NB4 (cell line): ENCODE measurements at regions not wholly inside any gene's neighbourhood (a gene's known extent, or its start where the extent isn't known, plus 50 kb on each side); places are given as distances from the start of the nearest gene placed in this dataset.

Experiments used
- DNase-seq: peaks from one replicate; pipeline ENCODE4 v3.0.0; 2010; ENCODE audit warnings: low read depth
- H3K4me3 ChIP-seq: one replicate; pipeline ENCODE4 v1.5.1; 2011; ENCODE audit warnings: mild to moderate bottlenecking, low read depth, low read length, moderate library complexity
- MYC ChIP-seq: IDR thresholded peaks from 2 replicates; pipeline ENCODE4 v1.6.1; 2011; ENCODE audit warnings: low read depth, low read length
- POLR2A ChIP-seq: IDR thresholded peaks from 2 replicates; pipeline ENCODE4 v1.6.1; 2011; ENCODE audit warnings: mild to moderate bottlenecking; ENCODE audit not compliant: insufficient read length; ENCODE audit errors: extremely low read depth
- TF ChIP-seq, protein P1 (sequence below): IDR thresholded peaks from 2 replicates; pipeline ENCODE4 v1.6.1; 2011; ENCODE audit warnings: low read depth, low read length
- TF ChIP-seq, protein P2 (sequence below): IDR thresholded peaks from one replicate; pipeline ENCODE4 v1.5.1; 2012; ENCODE audit warnings: low read depth, low read length

GRCh38 chr18:25810736-25811135 is 279.7 kb downstream of the SS18 start:
- TF ChIP-seq MYC (no peak), POLR2A (no peak)
- TF ChIP-seq, protein P1, sequence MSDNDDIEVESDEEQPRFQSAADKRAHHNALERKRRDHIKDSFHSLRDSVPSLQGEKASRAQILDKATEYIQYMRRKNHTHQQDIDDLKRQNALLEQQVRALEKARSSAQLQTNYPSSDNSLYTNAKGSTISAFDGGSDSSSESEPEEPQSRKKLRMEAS = no peak
- TF ChIP-seq, protein P2, sequence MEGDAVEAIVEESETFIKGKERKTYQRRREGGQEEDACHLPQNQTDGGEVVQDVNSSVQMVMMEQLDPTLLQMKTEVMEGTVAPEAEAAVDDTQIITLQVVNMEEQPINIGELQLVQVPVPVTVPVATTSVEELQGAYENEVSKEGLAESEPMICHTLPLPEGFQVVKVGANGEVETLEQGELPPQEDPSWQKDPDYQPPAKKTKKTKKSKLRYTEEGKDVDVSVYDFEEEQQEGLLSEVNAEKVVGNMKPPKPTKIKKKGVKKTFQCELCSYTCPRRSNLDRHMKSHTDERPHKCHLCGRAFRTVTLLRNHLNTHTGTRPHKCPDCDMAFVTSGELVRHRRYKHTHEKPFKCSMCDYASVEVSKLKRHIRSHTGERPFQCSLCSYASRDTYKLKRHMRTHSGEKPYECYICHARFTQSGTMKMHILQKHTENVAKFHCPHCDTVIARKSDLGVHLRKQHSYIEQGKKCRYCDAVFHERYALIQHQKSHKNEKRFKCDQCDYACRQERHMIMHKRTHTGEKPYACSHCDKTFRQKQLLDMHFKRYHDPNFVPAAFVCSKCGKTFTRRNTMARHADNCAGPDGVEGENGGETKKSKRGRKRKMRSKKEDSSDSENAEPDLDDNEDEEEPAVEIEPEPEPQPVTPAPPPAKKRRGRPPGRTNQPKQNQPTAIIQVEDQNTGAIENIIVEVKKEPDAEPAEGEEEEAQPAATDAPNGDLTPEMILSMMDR = no peak
- no peak overlapping the region for H3K4me3 ChIP-seq
- no peak for DNase-seq

GRCh38 chr18:25805939-25806338 is 284.5 kb downstream of the SS18 start:
- no peak for DNase-seq
- TF ChIP-seq, protein P2 = no peak
- TF ChIP-seq, protein P1 = no peak
- TF ChIP-seq POLR2A (no peak), MYC (no peak)
- no peak overlapping the region for H3K4me3 ChIP-seq

- TF ChIP-seq, protein P1 = no peak
- TF ChIP-seq POLR2A = no peak
- TF ChIP-seq, protein P2 = no peak
- TF ChIP-seq MYC = no peak
- peak; percentile 1 for DNase-seq
- H3K4me3 ChIP-seq = no peak overlapping the region
Observed at GRCh38 chr18:25805323-25805722, 285.1 kb downstream of the SS18 start.

- no peak overlapping the region for H3K4me3 ChIP-seq
- TF ChIP-seq, protein P1 = no peak
- TF ChIP-seq POLR2A (no peak), MYC (no peak)
- TF ChIP-seq, protein P2 = no peak
- no peak for DNase-seq
Observed at GRCh38 chr18:25799231-25799630, 291.2 kb downstream of the SS18 start.

DNA sequence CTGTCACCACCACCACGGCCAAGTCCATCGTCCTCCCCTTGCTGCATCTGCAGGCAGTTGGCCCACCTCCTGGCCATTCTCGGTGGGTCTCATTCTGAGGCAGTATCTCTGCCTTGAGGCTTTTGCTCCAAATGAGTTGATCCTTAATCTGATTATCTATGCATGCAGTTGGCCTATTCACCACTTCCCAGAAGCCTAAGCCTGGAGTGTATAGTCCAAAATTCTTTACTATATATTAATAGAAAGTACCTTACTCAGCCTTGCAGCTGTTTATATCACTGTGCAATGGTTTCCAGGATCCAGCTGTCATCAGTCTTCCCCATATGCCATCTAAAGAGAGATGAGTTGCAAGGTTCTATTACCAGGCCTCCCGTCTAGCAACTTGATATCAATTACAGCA is 292.4 kb downstream of the SS18 start:
- TF ChIP-seq, protein P1 = no peak
- TF ChIP-seq POLR2A (no peak), MYC (no peak)
- TF ChIP-seq, protein P2 = no peak
- DNase-seq = no peak
- H3K4me3 ChIP-seq = no peak overlapping the region
